ENCODE measurements at regions not wholly inside any gene's neighbourhood (a gene's known extent, or its start where the extent isn't known, plus 50 kb on each side); places are given as distances from the start of the nearest gene placed in this dataset.

DNA sequence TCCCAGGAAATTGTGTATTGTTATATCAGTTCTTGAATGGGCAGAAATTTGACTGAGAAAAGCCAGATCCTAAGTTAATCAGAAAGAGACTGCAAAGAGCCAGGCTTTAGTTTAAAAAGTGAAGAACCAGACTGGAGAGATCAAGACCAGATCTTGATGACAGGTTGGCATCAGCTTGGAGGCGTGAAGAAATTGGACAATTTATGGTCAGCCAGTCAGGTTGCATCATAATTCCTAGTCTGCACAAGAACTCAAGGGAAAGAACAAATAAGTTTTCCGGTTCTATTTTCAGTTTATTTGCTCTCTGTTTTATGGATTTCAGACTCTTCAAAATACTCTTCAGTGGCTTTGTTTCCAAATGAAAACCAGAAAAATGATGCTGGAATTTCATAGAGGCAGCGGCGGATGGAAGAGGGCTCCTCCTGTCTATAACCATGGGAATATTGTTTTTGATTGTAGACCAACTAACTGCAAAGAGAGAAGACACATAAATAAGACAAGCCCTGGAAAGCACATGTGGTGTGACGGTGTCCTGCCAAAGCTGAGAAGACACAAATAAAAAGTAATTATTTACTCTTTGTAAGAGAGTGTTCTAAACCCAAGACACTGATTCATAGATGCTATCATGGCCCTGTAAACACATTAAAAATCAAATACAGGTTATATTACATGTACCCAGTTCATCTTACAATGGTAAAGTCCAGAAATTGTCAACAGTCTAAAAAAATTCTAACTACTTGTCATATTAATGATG lies 91.7 kb downstream of the PCTP start:
- TF ChIP-seq, protein P1, sequence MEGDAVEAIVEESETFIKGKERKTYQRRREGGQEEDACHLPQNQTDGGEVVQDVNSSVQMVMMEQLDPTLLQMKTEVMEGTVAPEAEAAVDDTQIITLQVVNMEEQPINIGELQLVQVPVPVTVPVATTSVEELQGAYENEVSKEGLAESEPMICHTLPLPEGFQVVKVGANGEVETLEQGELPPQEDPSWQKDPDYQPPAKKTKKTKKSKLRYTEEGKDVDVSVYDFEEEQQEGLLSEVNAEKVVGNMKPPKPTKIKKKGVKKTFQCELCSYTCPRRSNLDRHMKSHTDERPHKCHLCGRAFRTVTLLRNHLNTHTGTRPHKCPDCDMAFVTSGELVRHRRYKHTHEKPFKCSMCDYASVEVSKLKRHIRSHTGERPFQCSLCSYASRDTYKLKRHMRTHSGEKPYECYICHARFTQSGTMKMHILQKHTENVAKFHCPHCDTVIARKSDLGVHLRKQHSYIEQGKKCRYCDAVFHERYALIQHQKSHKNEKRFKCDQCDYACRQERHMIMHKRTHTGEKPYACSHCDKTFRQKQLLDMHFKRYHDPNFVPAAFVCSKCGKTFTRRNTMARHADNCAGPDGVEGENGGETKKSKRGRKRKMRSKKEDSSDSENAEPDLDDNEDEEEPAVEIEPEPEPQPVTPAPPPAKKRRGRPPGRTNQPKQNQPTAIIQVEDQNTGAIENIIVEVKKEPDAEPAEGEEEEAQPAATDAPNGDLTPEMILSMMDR (IDR thresholded peaks at IDR 0.05) = no peak
- TF ChIP-seq POLR2A (IDR thresholded peaks at IDR 0.05) = no peak

All from breast epithelium (tissue), 3 donors.